SK-N-SH treated with all-trans-retinoic acid at 6 μM for 48 hours (cell line): ENCODE measurements at regions not wholly inside any gene's neighbourhood (a gene's known extent, or its start where the extent isn't known, plus 50 kb on each side); places are given as distances from the start of the nearest gene placed in this dataset.

ENCODE experiments used
- ATAC-seq: fragments of 200-7000 bp; cut with Tn5 transposase; 3 replicates; pipeline ENCODE4 v1.9.1; 2020; ENCODE audit warnings: mild to moderate bottlenecking, moderate library complexity
- ARNTL ChIP-seq: fragments of 450-650 bp; formaldehyde crosslinking; IDR thresholded peaks from 2 replicates; pipeline ENCODE4 v1.5.0; 2020; ENCODE audit warnings: low read depth, mild to moderate bottlenecking, moderate library complexity, borderline replicate concordance
- CREB5 ChIP-seq: fragments of 250-450 bp; sonication (Bioruptor Pico); IDR thresholded peaks from 2 replicates; pipeline ENCODE4 v1.5.1; 2020; ENCODE audit warnings: low read depth, mild to moderate bottlenecking, moderate library complexity
- CSDC2 ChIP-seq: fragments of 250-450 bp; sonication (Bioruptor Pico); IDR thresholded peaks from 2 replicates; pipeline ENCODE4 v1.5.0; 2020; ENCODE audit warnings: mild to moderate bottlenecking, moderate library complexity
- CSRNP3 ChIP-seq: fragments of 250-450 bp; sonication (Bioruptor Pico); IDR thresholded peaks from 2 replicates; pipeline ENCODE4 v1.5.1; 2021; ENCODE audit warnings: mild to moderate bottlenecking, moderate library complexity
- ESRRG ChIP-seq: fragments of 250-450 bp; sonication (Bioruptor Pico); IDR thresholded peaks from 2 replicates; pipeline ENCODE4 v1.6.1; 2021; ENCODE audit warnings: mild to moderate bottlenecking
- GLIS3 ChIP-seq: fragments of 250-450 bp; sonication (Bioruptor Pico); IDR thresholded peaks from 2 replicates; pipeline ENCODE4 v1.5.0; 2020; ENCODE audit warnings: mild to moderate bottlenecking, moderate library complexity
- ISL1 ChIP-seq: fragments of 250-450 bp; sonication (Bioruptor Pico); IDR thresholded peaks from 2 replicates; pipeline ENCODE4 v2.1.2; 2022; ENCODE audit warnings: mild to moderate bottlenecking, moderate library complexity
- RARB ChIP-seq: fragments of 250-450 bp; sonication (Bioruptor Pico); IDR thresholded peaks from 2 replicates; pipeline ENCODE4 v1.8.0; 2021; ENCODE audit warnings: mild to moderate bottlenecking, moderate library complexity
- SNAI2 ChIP-seq: fragments of 250-450 bp; sonication (Bioruptor Pico); IDR thresholded peaks from 2 replicates; pipeline ENCODE4 v1.5.0; 2020; ENCODE audit warnings: mild to moderate bottlenecking, moderate library complexity
- TCF4 ChIP-seq: fragments of 250-450 bp; sonication (Bioruptor Pico); IDR thresholded peaks from 2 replicates; pipeline ENCODE4 v1.8.0; 2021; ENCODE audit warnings: mild to moderate bottlenecking, moderate library complexity, borderline replicate concordance
- TOX ChIP-seq: fragments of 250-450 bp; sonication (Bioruptor Pico); IDR thresholded peaks from 2 replicates; pipeline ENCODE4 v1.8.0; 2021; ENCODE audit warnings: mild to moderate bottlenecking, moderate library complexity, borderline replicate concordance
- ZC3H10 ChIP-seq: fragments of 250-450 bp; sonication (Bioruptor Pico); IDR thresholded peaks from 2 replicates; pipeline ENCODE4 v1.5.1; 2021; ENCODE audit warnings: mild to moderate bottlenecking, moderate library complexity
- ZFP30 ChIP-seq: fragments of 450-650 bp; formaldehyde crosslinking; IDR thresholded peaks from 2 replicates; pipeline ENCODE4 v1.5.0; 2022; ENCODE audit warnings: mild to moderate bottlenecking, moderate library complexity
- ZNF565 ChIP-seq: fragments of 450-650 bp; formaldehyde crosslinking; conservative IDR thresholded peaks from 2 replicates; pipeline ENCODE4 v1.5.0; 2020; ENCODE audit warnings: low read depth, mild to moderate bottlenecking, moderate library complexity
- ZNF70 ChIP-seq: fragments of 450-650 bp; formaldehyde crosslinking; IDR thresholded peaks from 2 replicates; pipeline ENCODE4 v1.5.0; 2020; ENCODE audit warnings: mild to moderate bottlenecking, moderate library complexity
- TF ChIP-seq, protein P1 (sequence below): fragments of 250-450 bp; sonication (Bioruptor Pico); IDR thresholded peaks from 2 replicates; pipeline ENCODE4 v1.8.0; 2020; ENCODE audit warnings: mild to moderate bottlenecking, moderate library complexity, borderline replicate concordance
- TF ChIP-seq, protein P2 (sequence below): fragments of 250-450 bp; sonication (Bioruptor Pico); IDR thresholded peaks from 2 replicates; pipeline ENCODE4 v1.5.0; 2020; ENCODE audit warnings: mild to moderate bottlenecking, moderate library complexity

DNA sequence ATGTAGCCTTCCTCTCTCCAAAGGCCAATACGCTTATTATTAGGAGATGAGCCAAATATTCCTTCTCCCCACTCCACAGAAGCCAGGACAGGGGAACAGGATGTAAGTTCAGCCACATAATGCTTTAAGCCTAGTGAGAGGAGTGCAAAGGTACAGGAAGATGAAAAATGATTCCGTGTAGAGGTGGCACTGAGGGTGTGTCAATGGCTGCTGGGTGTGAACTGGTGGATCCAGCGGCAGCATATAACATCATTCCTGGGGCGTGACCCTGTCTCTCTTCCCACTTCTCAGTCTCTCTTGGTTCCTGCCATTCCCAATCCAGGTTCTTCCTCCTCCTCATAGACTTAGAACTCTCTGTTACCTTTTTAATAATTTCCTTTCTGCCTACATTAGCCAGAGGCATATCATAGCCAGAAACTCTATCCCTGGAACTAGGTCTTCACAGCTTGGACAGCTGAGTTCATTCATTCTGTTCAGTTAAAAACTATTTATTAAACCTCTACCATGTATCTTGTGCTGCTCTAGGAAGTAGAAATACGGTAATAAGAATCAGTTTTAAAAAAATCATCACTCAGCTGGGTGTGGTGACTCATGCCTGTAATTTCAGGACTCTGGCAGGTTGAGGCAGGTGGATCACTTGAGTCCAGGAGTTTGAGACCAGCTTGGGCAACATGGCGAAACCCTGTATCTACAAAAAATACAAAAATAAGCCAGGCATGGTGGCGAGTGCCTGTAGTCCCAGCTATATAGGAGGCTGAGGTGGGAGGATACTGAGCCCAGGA lies 58.0 kb upstream of the FAM20A start (continued):
- no peak for TF ChIP-seq CREB5 (CRISPR knock-in tag)
- no peak for TF ChIP-seq GLIS3 (CRISPR knock-in tag)
- TF ChIP-seq ZC3H10: no peak
- TF ChIP-seq CSRNP3 (CRISPR knock-in tag): no peak
- TF ChIP-seq SNAI2: no peak
- TF ChIP-seq TOX (CRISPR knock-in tag): no peak
- TF ChIP-seq ZNF565 (CRISPR knock-in tag): no peak
- no peak for TF ChIP-seq CSDC2 (CRISPR knock-in tag)
- TF ChIP-seq ISL1 (CRISPR knock-in tag): no peak
- TF ChIP-seq, all 23 proteins: peak for 0

- no peak for ATAC-seq
- TF ChIP-seq RARB (CRISPR knock-in tag): no peak
- no peak for TF ChIP-seq ZNF70 (CRISPR knock-in tag)
- TF ChIP-seq CSRNP3 (CRISPR knock-in tag): no peak
- TF ChIP-seq TCF4: no peak
- TF ChIP-seq ESRRG: no peak
- TF ChIP-seq ISL1 (CRISPR knock-in tag): no peak
- no peak for TF ChIP-seq ARNTL (CRISPR knock-in tag)
These were observed 56.4 kb upstream of the FAM20A start for GRCh38 chr17:68657576-68657975.

DNA sequence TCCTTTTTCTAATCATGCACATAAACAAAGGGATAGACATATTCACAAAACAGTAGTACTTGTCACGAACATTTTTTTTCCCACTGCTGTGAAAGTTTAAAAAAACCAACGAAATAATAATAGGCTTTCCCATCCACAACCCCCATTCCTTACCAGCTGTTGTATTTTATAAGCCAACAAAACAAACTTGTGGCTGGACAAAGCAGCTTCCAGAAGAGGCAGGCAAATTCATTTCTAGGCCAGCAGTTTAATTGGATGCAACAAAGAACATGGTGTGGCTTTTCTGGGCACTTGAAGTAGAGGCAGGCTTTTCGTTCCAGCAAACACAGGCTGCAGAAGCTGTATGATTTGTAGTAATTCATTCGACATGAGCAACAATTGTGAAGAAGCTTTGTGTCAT lies 56.0 kb upstream of the FAM20A start:
- ATAC-seq: no peak
- no peak for TF ChIP-seq ISL1 (CRISPR knock-in tag)
- TF ChIP-seq ZFP30: no peak
- TF ChIP-seq ZC3H10: no peak
- TF ChIP-seq CSDC2 (CRISPR knock-in tag): no peak
- TF ChIP-seq CREB5 (CRISPR knock-in tag): no peak
- TF ChIP-seq, protein P1, sequence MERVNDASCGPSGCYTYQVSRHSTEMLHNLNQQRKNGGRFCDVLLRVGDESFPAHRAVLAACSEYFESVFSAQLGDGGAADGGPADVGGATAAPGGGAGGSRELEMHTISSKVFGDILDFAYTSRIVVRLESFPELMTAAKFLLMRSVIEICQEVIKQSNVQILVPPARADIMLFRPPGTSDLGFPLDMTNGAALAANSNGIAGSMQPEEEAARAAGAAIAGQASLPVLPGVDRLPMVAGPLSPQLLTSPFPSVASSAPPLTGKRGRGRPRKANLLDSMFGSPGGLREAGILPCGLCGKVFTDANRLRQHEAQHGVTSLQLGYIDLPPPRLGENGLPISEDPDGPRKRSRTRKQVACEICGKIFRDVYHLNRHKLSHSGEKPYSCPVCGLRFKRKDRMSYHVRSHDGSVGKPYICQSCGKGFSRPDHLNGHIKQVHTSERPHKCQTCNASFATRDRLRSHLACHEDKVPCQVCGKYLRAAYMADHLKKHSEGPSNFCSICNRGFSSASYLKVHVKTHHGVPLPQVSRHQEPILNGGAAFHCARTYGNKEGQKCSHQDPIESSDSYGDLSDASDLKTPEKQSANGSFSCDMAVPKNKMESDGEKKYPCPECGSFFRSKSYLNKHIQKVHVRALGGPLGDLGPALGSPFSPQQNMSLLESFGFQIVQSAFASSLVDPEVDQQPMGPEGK (CRISPR knock-in tag): no peak
- TF ChIP-seq, protein P2, sequence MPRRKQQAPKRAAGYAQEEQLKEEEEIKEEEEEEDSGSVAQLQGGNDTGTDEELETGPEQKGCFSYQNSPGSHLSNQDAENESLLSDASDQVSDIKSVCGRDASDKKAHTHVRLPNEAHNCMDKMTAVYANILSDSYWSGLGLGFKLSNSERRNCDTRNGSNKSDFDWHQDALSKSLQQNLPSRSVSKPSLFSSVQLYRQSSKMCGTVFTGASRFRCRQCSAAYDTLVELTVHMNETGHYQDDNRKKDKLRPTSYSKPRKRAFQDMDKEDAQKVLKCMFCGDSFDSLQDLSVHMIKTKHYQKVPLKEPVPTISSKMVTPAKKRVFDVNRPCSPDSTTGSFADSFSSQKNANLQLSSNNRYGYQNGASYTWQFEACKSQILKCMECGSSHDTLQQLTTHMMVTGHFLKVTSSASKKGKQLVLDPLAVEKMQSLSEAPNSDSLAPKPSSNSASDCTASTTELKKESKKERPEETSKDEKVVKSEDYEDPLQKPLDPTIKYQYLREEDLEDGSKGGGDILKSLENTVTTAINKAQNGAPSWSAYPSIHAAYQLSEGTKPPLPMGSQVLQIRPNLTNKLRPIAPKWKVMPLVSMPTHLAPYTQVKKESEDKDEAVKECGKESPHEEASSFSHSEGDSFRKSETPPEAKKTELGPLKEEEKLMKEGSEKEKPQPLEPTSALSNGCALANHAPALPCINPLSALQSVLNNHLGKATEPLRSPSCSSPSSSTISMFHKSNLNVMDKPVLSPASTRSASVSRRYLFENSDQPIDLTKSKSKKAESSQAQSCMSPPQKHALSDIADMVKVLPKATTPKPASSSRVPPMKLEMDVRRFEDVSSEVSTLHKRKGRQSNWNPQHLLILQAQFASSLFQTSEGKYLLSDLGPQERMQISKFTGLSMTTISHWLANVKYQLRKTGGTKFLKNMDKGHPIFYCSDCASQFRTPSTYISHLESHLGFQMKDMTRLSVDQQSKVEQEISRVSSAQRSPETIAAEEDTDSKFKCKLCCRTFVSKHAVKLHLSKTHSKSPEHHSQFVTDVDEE (CRISPR knock-in tag): no peak
- TF ChIP-seq ZNF565 (CRISPR knock-in tag): no peak
- TF ChIP-seq TOX (CRISPR knock-in tag): no peak
- TF ChIP-seq ZNF70 (CRISPR knock-in tag): no peak
- no peak for TF ChIP-seq ESRRG
- no peak for TF ChIP-seq GLIS3 (CRISPR knock-in tag)
- TF ChIP-seq, all 23 proteins: peak for 0
